Psoas muscle (tissue), 7 donors: ENCODE measurements at regions not wholly inside any gene's neighbourhood (a gene's known extent, or its start where the extent isn't known, plus 50 kb on each side); places are given as distances from the start of the nearest gene placed in this dataset.
"Not testable (repeated sequence)": the region's sequence is repeated elsewhere in the genome, so short reads cannot be mapped to it uniquely, and the experiment has no call there.

Source experiments
- ATAC-seq, 4 donors: fragments of 200-7000 bp; cut with Tn5 transposase; one replicate each; pipeline ENCODE4 v1.9.1; 2020; ENCODE audit warnings: moderate library complexity in 3 of 4, mild to moderate bottlenecking in 2 of 4
- DNase-seq, 2 donors: peaks; one replicate each; pipeline ENCODE4 v3.0.0-alpha.2; 2020
- H3K27ac ChIP-seq: fragments of 200-600 bp; one replicate; pipeline ENCODE4 v1.8.0; 2022
- H3K27me3 ChIP-seq, 3 donors: fragments of 200-600 bp in 1 of 3; one replicate each; pipeline versions ENCODE4 v1.6.1 to v1.8.0; 2013 to 2022; ENCODE audit warnings: low read length in 2 of 3, mild to moderate bottlenecking in 2 of 3, moderate library complexity in 1 of 3; ENCODE audit not compliant: insufficient read depth in 3 of 3
- H3K36me3 ChIP-seq, 2 donors: fragments of 200-600 bp in 1 of 2; one replicate each; pipeline versions ENCODE4 v1.6.1 to v1.8.0; 2013 to 2022; ENCODE audit warnings: low read depth in 1 of 2, mild to moderate bottlenecking in 1 of 2, moderate library complexity in 1 of 2; ENCODE audit not compliant: insufficient read depth in 1 of 2
- H3K4me1 ChIP-seq: fragments of 200-600 bp; one replicate; pipeline ENCODE4 v1.8.0; 2022
- H3K4me3 ChIP-seq: fragments of 200-600 bp; one replicate; pipeline ENCODE4 v1.8.0; 2022; ENCODE audit warnings: mild to moderate bottlenecking
- H3K9me3 ChIP-seq: fragments of 200-600 bp; one replicate; pipeline ENCODE4 v1.8.0; 2022
- CTCF ChIP-seq: fragments of 200-600 bp; IDR thresholded peaks from one replicate; pipeline ENCODE4 v1.8.0; 2022; ENCODE audit warnings: antibody characterized with exemption
- WGBS, 3 donors: extraction: QIAGEN DNeasy Blood & Tissue Kit; methylation state at CpG; one replicate each; pipeline versions ENCODE4 v1.1.6 to v1.1.7; 2013; 5-methylcytosine and 5-hydroxymethylcytosine counted together
- intact Hi-C, 2 donors: fragments of 100-400 bp; cut with DNase I; formaldehyde crosslinking; loops; one replicate each; pipeline versions ENCODE4 v1.11.0 to v1.14.2; 2022
- donor health status: healthy with polysubstance abuse.
- donor health status: DM: no; HTN: no; CAD: no; lungs with moderate emphysema.
- donor health status: Bipolar disorder and iron deficiency.
- donor health status: healthy.
- donor health status: DM: yes; HTN: yes; CAD: no.
- donor health status: DM: no; HTN: no; CAD: no.
- donor health status: DM: yes; HTN: yes; CAD: no.

GRCh38 chr7:142470544-142470830, 212.6 kb upstream of the PRSS58 start:
- DNase-seq (no peak), ATAC-seq (no peak)
- no peaks in the 10 kb centered on the region for H3K27me3 ChIP-seq
- 75 to 79% (median 79%) methylated on average over 2 of the region's 2 CpGs for WGBS, 3 donors
- H3K4me3 ChIP-seq = no peak overlapping the region
- intact Hi-C loops = no loop called here
- no peak overlapping the region for H3K27ac ChIP-seq
- H3K4me1 ChIP-seq = no peaks in the 10 kb centered on the region
- no peaks in the 10 kb centered on the region for H3K9me3 ChIP-seq
- no peaks in the 10 kb centered on the region for H3K36me3 ChIP-seq
- no peak for TF ChIP-seq CTCF

GRCh38 chr7:142469696-142470543, 212.1 kb upstream of the PRSS58 start:
- Histone ChIP-seq H3K4me3 (no peak overlapping the region), H3K27ac (no peak overlapping the region), H3K36me3 (no peaks in the 10 kb centered on the region), H3K9me3 (no peaks in the 10 kb centered on the region), H3K27me3 (no peaks in the 10 kb centered on the region), H3K4me1 (no peaks in the 10 kb centered on the region)
- ATAC-seq = peak in 1 of 4 donors; percentile 47
- TF ChIP-seq CTCF = no peak
- 63 to 74% (median 69%) methylated on average over 11 of the region's 11 CpGs for WGBS, 3 donors
- intact Hi-C loops = no loop called here
- DNase-seq = no peak

GRCh38 chr7:142468871-142469665, 211.2 kb upstream of the PRSS58 start:
- Histone ChIP-seq H3K9me3 (no peaks in the 10 kb centered on the region), H3K27ac (no peak overlapping the region), H3K4me3 (no peak overlapping the region), H3K36me3 (no peaks in the 10 kb centered on the region), H3K4me1 (no peaks in the 10 kb centered on the region), H3K27me3 (no peaks in the 10 kb centered on the region)
- ATAC-seq (no peak), DNase-seq (no peak)
- 88 to 90% (median 89%) methylated on average over 6 of the region's 6 CpGs for WGBS, 3 donors
- intact Hi-C loops = no loop called here
- TF ChIP-seq CTCF = no peak

GRCh38 chr7:142467056-142467655, 209.3 kb upstream of the PRSS58 start:
- H3K27me3 ChIP-seq, DNase-seq, ATAC-seq, H3K4me1 ChIP-seq, H3K4me3 ChIP-seq, H3K9me3 ChIP-seq, H3K27ac ChIP-seq, H3K36me3 ChIP-seq, intact Hi-C loops: not testable (repeated sequence)
- 54 to 67% (median 58%) methylated on average over 5 to 7 of the region's 7 CpGs for WGBS, 3 donors

- no peak overlapping the region for H3K27ac ChIP-seq
- no peaks in the 10 kb centered on the region for H3K27me3 ChIP-seq
These were observed 205.6 kb upstream of the PRSS58 start for GRCh38 chr7:142463401-142463850.

More at GRCh38 chr7:142463401-142463850, 205.6 kb upstream of the PRSS58 start:
- TF ChIP-seq CTCF = no peak
- Histone ChIP-seq H3K4me3 (no peak overlapping the region), H3K4me1 (peaks cover 7% of the 10 kb centered on the region), H3K36me3 (no peaks in the 10 kb centered on the region), H3K9me3 (no peaks in the 10 kb centered on the region)
- no peak for DNase-seq
- peak in 3 of 4 donors; percentile 57 to 71 (median 58) for ATAC-seq
- 26 to 43% (median 26%) methylated on average over 6 of the region's 6 CpGs for WGBS, 3 donors
- intact Hi-C loops = no loop called here
